ENCODE measurements at regions not wholly inside any gene's neighbourhood (a gene's known extent, or its start where the extent isn't known, plus 50 kb on each side); places are given as distances from the start of the nearest gene placed in this dataset.

DNA sequence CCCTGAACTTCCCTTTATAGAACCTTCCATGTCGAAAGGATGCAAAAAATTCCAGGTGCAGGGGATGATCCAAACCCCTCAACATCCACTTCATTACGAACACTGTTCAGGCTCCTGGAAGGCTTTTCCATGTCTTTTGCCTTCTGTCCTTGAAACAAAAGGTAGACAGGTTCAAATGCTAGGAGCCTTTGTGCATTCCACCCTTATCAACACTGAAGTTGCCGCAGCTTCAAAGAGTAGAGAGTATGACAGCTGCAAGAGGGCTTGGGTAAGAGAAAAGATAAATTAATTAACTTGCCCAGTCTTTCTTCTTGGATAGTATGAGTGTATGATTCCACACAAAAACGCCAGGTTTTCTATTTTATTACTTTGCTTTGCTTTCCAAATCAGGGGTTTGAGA is 269.1 kb upstream of the MSX2 start:
- H3K4me2 ChIP-seq (ENCODE audit: low read length), result no peak overlapping the region
- 0 out of 2 replicates have a peak, but pooled peaks cover 5% of the 10 kb centered on the region for H3K27me3 ChIP-seq (ENCODE audit: insufficient read depth, low read length)
- BruUV-seq (replicated peaks), result no TSS peak
- TF ChIP-seq ZFX (IDR thresholded peaks at IDR 0.05), result no peak
- TF ChIP-seq EZH2 (IDR thresholded peaks at IDR 0.05), result no peak
- TF ChIP-seq FOSL1 (IDR thresholded peaks at IDR 0.05; ENCODE audit: low read depth), result no peak
- H3K79me2 ChIP-seq (ENCODE audit: insufficient read depth, low read length), result no peaks in the 10 kb centered on the region
- CTCF ChIA-PET, result no interaction called here
- ATAC-seq (no peak), DNase-seq (ENCODE audit: low read depth, low spot score) (no peak)
- peaks cover 0 to 7% of the 10 kb centered on the region in 2 experiments; a peak in 2 of 4 replicates for H3K4me1 ChIP-seq (ENCODE audit: control insufficient read depth in 1 of 2, insufficient read depth in 2 of 2, low read length in 2 of 2)
- intact Hi-C loops (cut with micrococcal nuclease), result no loop called here
- POLR2A ChIA-PET, result no interaction called here
- H3K9me3 ChIP-seq (ENCODE audit: control insufficient read depth in 1 of 2, insufficient read depth in 1 of 2, low read depth in 1 of 2, low read length in 2 of 2), result no peaks in the 10 kb centered on the region
- no peak overlapping the region for H3K27ac ChIP-seq (ENCODE audit: low read depth, low read length)
- H3K9me2 ChIP-seq (ENCODE audit: insufficient read depth), result no peaks in the 10 kb centered on the region
- no peak overlapping the region for H3K4me3 ChIP-seq (replicated peaks in 1 of 2; ENCODE audit: low read depth in 1 of 2, low read length in 2 of 2)
- no peak overlapping the region for H3K9ac ChIP-seq (ENCODE audit: low read length)
- RAD21 ChIA-PET (ENCODE audit: low non-redundant PET in 1 of 2, low total read pairs in 2 of 2, uncharacterized antibody in 2 of 2, unreplicated experiment in 2 of 2), result no interaction called here
- H2AFZ ChIP-seq (ENCODE audit: low read depth, low read length, poor library complexity, severe bottlenecking), result no peak overlapping the region
- H3K36me3 ChIP-seq (ENCODE audit: control insufficient read depth in 1 of 2, insufficient read depth in 2 of 2, low read length in 2 of 2), result no peaks in the 10 kb centered on the region
- H4K20me1 ChIP-seq (ENCODE audit: insufficient read depth), result no peaks in the 10 kb centered on the region

DNA sequence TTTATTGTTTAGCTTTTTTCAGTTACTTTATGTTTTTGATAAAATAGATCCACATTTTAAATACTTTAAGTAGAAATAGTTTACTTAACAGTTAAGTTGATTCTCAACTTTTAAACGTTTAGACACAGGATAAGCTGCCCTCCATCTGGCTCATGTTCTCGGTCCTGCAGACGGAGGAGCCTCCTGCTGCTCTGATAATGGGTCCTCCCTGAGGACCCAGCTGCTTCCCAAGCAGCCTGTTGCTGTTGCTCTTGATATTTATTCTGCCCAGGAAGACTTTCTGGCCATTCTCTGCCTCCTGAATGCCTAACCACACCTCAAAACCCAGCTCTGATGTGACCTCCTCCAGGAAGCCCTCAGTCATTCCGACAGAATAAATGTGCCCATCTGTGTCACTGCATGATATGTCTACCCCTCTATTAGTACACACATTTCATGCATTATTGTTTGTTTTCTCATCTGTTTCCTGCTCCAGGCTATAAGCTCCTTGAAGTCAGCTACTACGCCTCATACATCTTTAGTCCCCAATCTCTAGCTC is 267.2 kb upstream of the MSX2 start:
- ChIA-PET RAD21 (ENCODE audit: low non-redundant PET in 1 of 2, low total read pairs in 2 of 2, uncharacterized antibody in 2 of 2, unreplicated experiment in 2 of 2) (interaction anchor here in 1 of 2 experiments (0.7 kb wide), 1 partner anchor 410 kb away, joined by 4 read pairs; no protein-coding TSS in a partner anchor), POLR2A (no interaction called here), CTCF (no interaction called here)
- no peaks in the 10 kb centered on the region for H3K36me3 ChIP-seq (ENCODE audit: control insufficient read depth in 1 of 2, insufficient read depth in 2 of 2, low read length in 2 of 2)
- no peak overlapping the region for H3K4me2 ChIP-seq (ENCODE audit: low read length)
- H3K9me3 ChIP-seq (ENCODE audit: control insufficient read depth in 1 of 2, insufficient read depth in 1 of 2, low read depth in 1 of 2, low read length in 2 of 2), result no peaks in the 10 kb centered on the region
- peaks cover 0 to 14% of the 10 kb centered on the region in 2 experiments; a peak in 2 of 4 replicates for H3K4me1 ChIP-seq (ENCODE audit: control insufficient read depth in 1 of 2, insufficient read depth in 2 of 2, low read length in 2 of 2)
- BruUV-seq (replicated peaks), result no TSS peak
- intact Hi-C loops (cut with micrococcal nuclease), result no loop called here
- no peaks in the 10 kb centered on the region for H3K79me2 ChIP-seq (ENCODE audit: insufficient read depth, low read length)
- H4K20me1 ChIP-seq (ENCODE audit: insufficient read depth), result no peaks in the 10 kb centered on the region
- no peak overlapping the region for H3K27ac ChIP-seq (ENCODE audit: low read depth, low read length)
- ATAC-seq (no peak), DNase-seq (ENCODE audit: low read depth, low spot score) (no peak)
- TF ChIP-seq EZH2phosphoT487 (IDR thresholded peaks at IDR 0.05; ENCODE audit: borderline replicate concordance) (no peak), YY1 (IDR thresholded peaks at IDR 0.05; ENCODE audit: extremely low read depth, insufficient replicate concordance, low read depth, low read length) (no peak), CTCF (IDR thresholded peaks at IDR 0.05 in 2 of 3, conservative IDR thresholded peaks at IDR 0.05 in 1 of 3; ENCODE audit: borderline replicate concordance in 1 of 3, insufficient read depth in 1 of 3, low read depth in 2 of 3, low read length in 2 of 3) (no peak), SRF (IDR thresholded peaks at IDR 0.05; ENCODE audit: low read depth) (no peak)
- no peak overlapping the region for H2AFZ ChIP-seq (ENCODE audit: low read depth, low read length, poor library complexity, severe bottlenecking)
- H3K9me2 ChIP-seq (ENCODE audit: insufficient read depth), result no peaks in the 10 kb centered on the region
- no peak overlapping the region for H3K9ac ChIP-seq (ENCODE audit: low read length)
- H3K4me3 ChIP-seq (replicated peaks in 1 of 2; ENCODE audit: low read depth in 1 of 2, low read length in 2 of 2), result no peak overlapping the region
- H3K27me3 ChIP-seq (ENCODE audit: insufficient read depth, low read length), result 0 out of 2 replicates have a peak, but pooled peaks cover 5% of the 10 kb centered on the region

All from HCT116 (cell line).